H1 (cell line): ENCODE measurements at regions not wholly inside any gene's neighbourhood (a gene's known extent, or its start where the extent isn't known, plus 50 kb on each side); places are given as distances from the start of the nearest gene placed in this dataset.

Source experiments
- CTCF ChIA-PET: fragments of 300-600 bp; sonication (Branson Sonifier 250); formaldehyde crosslinking; loops from one replicate; lab custom pipeline; 2021; ENCODE audit not compliant: partially characterized antibody; lab: Charles Lee
- POLR2A ChIA-PET: fragments of 300-600 bp; sonication (Branson Sonifier 250); formaldehyde crosslinking; loops from one replicate; lab custom pipeline; 2021; ENCODE audit warnings: inconsistent platforms; ENCODE audit not compliant: partially characterized antibody; lab: Charles Lee
- DNase-seq, 2 experiments: peaks; one replicate each; pipeline versions ENCODE4 v3.0.0 to v3.0.0-alpha.2; 2010 to 2022; ENCODE audit warnings: low spot score in 2 of 2, low read depth in 1 of 2, mixed read lengths in 1 of 2
- FAIRE-seq: peaks from 2 replicates; lab custom pipeline; 2011; peaks lifted over from hg19 to GRCh38; lab: Jason Lieb, UNC
- H2AFZ ChIP-seq: 2 replicates; pipeline ENCODE4 v1.8.1; 2012; ENCODE audit warnings: low read length, inconsistent platforms
- H2AK5ac ChIP-seq: 2 replicates; pipeline ENCODE4 v1.6.1; 2013; ENCODE audit warnings: low read depth, low read length
- H2BK120ac ChIP-seq: replicated peaks from 2 replicates; pipeline ENCODE3; 2013; ENCODE audit warnings: low read depth, low read length, inconsistent platforms
- H2BK12ac ChIP-seq: 2 replicates; pipeline ENCODE4 v1.6.1; 2013; ENCODE audit warnings: low read depth, low read length
- H2BK15ac ChIP-seq: 2 replicates; pipeline ENCODE4 v1.6.1; 2013; ENCODE audit warnings: low read length
- H2BK20ac ChIP-seq: 2 replicates; pipeline ENCODE4 v1.6.1; 2013; ENCODE audit warnings: low read length
- H2BK5ac ChIP-seq: 2 replicates; pipeline ENCODE4 v1.6.1; 2013; ENCODE audit warnings: low read depth, low read length
- H3K14ac ChIP-seq: 2 replicates; pipeline ENCODE4 v1.6.1; 2013; ENCODE audit warnings: inconsistent platforms; ENCODE audit not compliant: insufficient read length
- H3K18ac ChIP-seq: 2 replicates; pipeline ENCODE4 v1.6.1; 2013; ENCODE audit warnings: low read length; ENCODE audit errors: extremely low read depth
- H3K23ac ChIP-seq: 2 replicates; pipeline ENCODE4 v1.6.1; 2013; ENCODE audit warnings: inconsistent platforms; ENCODE audit not compliant: insufficient read length
- H3K23me2 ChIP-seq: 2 replicates; pipeline ENCODE4 v1.6.1; 2013; ENCODE audit warnings: low read depth, low read length
- H3K27ac ChIP-seq: 2 replicates; pipeline ENCODE4 v1.6.1; 2011; ENCODE audit warnings: low read depth, low read length, inconsistent platforms
- H3K27me3 ChIP-seq, 4 experiments: replicated peaks in 1 of 4; 1 replicate in 1 of 4; 2 replicates in 3 of 4; pipeline versions ENCODE4 v1.6.1 to v1.8.1; 2011 to 2013; ENCODE audit warnings: low read length in 3 of 4, mild to moderate bottlenecking in 3 of 4, inconsistent platforms in 2 of 4, mixed read lengths in 2 of 4, moderate library complexity in 1 of 4; ENCODE audit not compliant: control insufficient read depth in 3 of 4, insufficient read depth in 3 of 4; ENCODE audit errors: extremely low read depth in 1 of 4
- H3K36me3 ChIP-seq, 4 experiments: 2 replicates each; pipeline versions ENCODE4 v1.6.1 to v1.8.1; 2011 to 2013; ENCODE audit warnings: mild to moderate bottlenecking in 4 of 4, low read length in 3 of 4, moderate library complexity in 2 of 4, control low read depth in 1 of 4, inconsistent platforms in 1 of 4; ENCODE audit not compliant: insufficient read depth in 4 of 4, control insufficient read depth in 2 of 4
- H3K4ac ChIP-seq: replicated peaks from 2 replicates; pipeline ENCODE3; 2013; ENCODE audit warnings: low read length, low read depth, mixed read lengths, inconsistent platforms; ENCODE audit not compliant: insufficient read length
- H3K4me1 ChIP-seq, 4 experiments: replicated peaks in 1 of 4; 1 replicate in 1 of 4; 2 replicates in 3 of 4; pipeline versions ENCODE4 v1.6.1 to v1.8.1; 2011 to 2013; ENCODE audit warnings: low read length in 3 of 4, inconsistent platforms in 2 of 4, mixed read lengths in 1 of 4; ENCODE audit not compliant: insufficient read depth in 4 of 4, control insufficient read depth in 3 of 4
- H3K4me2 ChIP-seq, 2 experiments: 2 replicates each; pipeline versions ENCODE4 v1.6.1 to v1.8.1; 2011 to 2013; ENCODE audit warnings: low read depth in 2 of 2, low read length in 2 of 2, control low read depth in 1 of 2, inconsistent platforms in 1 of 2, mild to moderate bottlenecking in 1 of 2; ENCODE audit not compliant: insufficient read depth in 1 of 2
- H3K4me3 ChIP-seq, 4 experiments: fragments of 200-600, 300-600 bp in 1 of 4; sonication (generic), shearing (Covaris generic), sonication (Bioruptor Twin) in 1 of 4; 2 replicates each; pipeline versions ENCODE4 v1.5.1 to v1.8.1; 2011 to 2016; ENCODE audit warnings: low read length in 4 of 4, low read depth in 3 of 4, control low read depth in 2 of 4, inconsistent platforms in 2 of 4, mild to moderate bottlenecking in 2 of 4, mixed read lengths in 1 of 4, moderate library complexity in 1 of 4; ENCODE audit not compliant: insufficient read depth in 2 of 4; ENCODE audit errors: extremely low read depth in 1 of 4
- H3K56ac ChIP-seq: replicated peaks from 2 replicates; pipeline ENCODE3; 2013; ENCODE audit warnings: low read depth, mild to moderate bottlenecking, mixed read lengths, low read length, inconsistent platforms; ENCODE audit not compliant: insufficient read length
- H3K79me1 ChIP-seq: 2 replicates; pipeline ENCODE4 v1.6.1; 2013; ENCODE audit warnings: low read depth, low read length, control low read depth
- H3K79me2 ChIP-seq, 2 experiments: 2 replicates each; pipeline versions ENCODE4 v1.6.1 to v1.8.1; 2012 to 2013; ENCODE audit warnings: low read length in 2 of 2, mild to moderate bottlenecking in 2 of 2, inconsistent platforms in 1 of 2; ENCODE audit not compliant: insufficient read depth in 2 of 2, control insufficient read depth in 1 of 2
- H3K9ac ChIP-seq, 4 experiments: replicated peaks in 1 of 4; 1 replicate in 1 of 4; 2 replicates in 3 of 4; pipeline versions ENCODE4 v1.6.1 to v1.8.1; 2011 to 2013; ENCODE audit warnings: low read depth in 3 of 4, low read length in 3 of 4, control low read depth in 2 of 4, mild to moderate bottlenecking in 2 of 4, moderate library complexity in 2 of 4, inconsistent platforms in 1 of 4; ENCODE audit errors: extremely low read depth in 1 of 4
- H3K9me3 ChIP-seq, 2 experiments: 2 replicates each; pipeline versions ENCODE4 v1.6.1 to v1.8.1; 2012 to 2013; ENCODE audit warnings: mild to moderate bottlenecking in 2 of 2, moderate library complexity in 2 of 2, control low read depth in 1 of 2, inconsistent platforms in 1 of 2, low read depth in 1 of 2, low read length in 1 of 2, mixed read lengths in 1 of 2; ENCODE audit not compliant: insufficient read depth in 2 of 2
- H4K20me1 ChIP-seq, 2 experiments: replicated peaks in 1 of 2; 2 replicates each; pipeline versions ENCODE3 to v1.8.1; 2011 to 2013; ENCODE audit warnings: inconsistent platforms in 2 of 2, low read length in 2 of 2, mild to moderate bottlenecking in 1 of 2; ENCODE audit not compliant: insufficient read depth in 2 of 2, control insufficient read depth in 1 of 2
- H4K5ac ChIP-seq: 2 replicates; pipeline ENCODE4 v1.6.1; 2013; ENCODE audit warnings: low read length, low read depth, mixed read lengths, inconsistent platforms; ENCODE audit not compliant: insufficient read length
- H4K8ac ChIP-seq: 2 replicates; pipeline ENCODE4 v1.8.0; 2013; ENCODE audit warnings: mild to moderate bottlenecking, moderate library complexity, low read length, inconsistent platforms; ENCODE audit not compliant: insufficient read depth; ENCODE audit errors: extremely low read depth
- H4K91ac ChIP-seq: replicated peaks from 2 replicates; pipeline ENCODE3; 2013; ENCODE audit warnings: low read length, mixed read lengths, inconsistent platforms; ENCODE audit not compliant: insufficient read length
- CEBPB ChIP-seq: IDR thresholded peaks from 2 replicates; pipeline ENCODE4 v1.6.1; 2012; ENCODE audit warnings: low read depth, low read length
- EGR1 ChIP-seq: IDR thresholded peaks from 2 replicates; pipeline ENCODE4 v1.6.1; 2011; ENCODE audit warnings: low read depth, low read length, borderline replicate concordance
- HDAC2 ChIP-seq, 2 experiments: fragments of 300-600 bp in 1 of 2; sonication (generic) in 1 of 2; IDR thresholded peaks; 2 replicates each; pipeline ENCODE4 v1.6.1; 2011 to 2012; ENCODE audit warnings: low read depth in 2 of 2, low read length in 2 of 2, mild to moderate bottlenecking in 2 of 2, moderate library complexity in 2 of 2, borderline replicate concordance in 1 of 2, inconsistent platforms in 1 of 2
- HDAC6 ChIP-seq: IDR thresholded peaks from one replicate; pipeline ENCODE4 v1.7.1; 2012; ENCODE audit warnings: low read depth, mild to moderate bottlenecking, inconsistent platforms, low read length, moderate library complexity
- POLR2AphosphoS5 ChIP-seq: IDR thresholded peaks from 2 replicates; pipeline ENCODE4 v1.6.1; 2011; ENCODE audit warnings: low read depth, low read length
- RNF2 ChIP-seq: fragments of 200-900, 300-1000 bp; sonication (generic); IDR thresholded peaks from 2 replicates; pipeline ENCODE4 v1.7.1; 2016; ENCODE audit warnings: borderline replicate concordance, low read depth, mild to moderate bottlenecking, antibody characterized with exemption, low read length; ENCODE audit not compliant: poor library complexity, severe bottlenecking; ENCODE audit errors: missing control alignments
- RXRA ChIP-seq: IDR thresholded peaks from 2 replicates; pipeline ENCODE4 v1.6.1; 2011; ENCODE audit warnings: low read depth, mild to moderate bottlenecking, low read length, moderate library complexity; ENCODE audit not compliant: insufficient read depth
- SIN3A ChIP-seq, 2 experiments: IDR thresholded peaks in 1 of 2; conservative IDR thresholded peaks in 1 of 2; 2 replicates each; pipeline ENCODE4 v1.6.1; 2011 to 2012; ENCODE audit warnings: low read length in 2 of 2, improper control_type of control experiment in 1 of 2, low read depth in 1 of 2, mild to moderate bottlenecking in 1 of 2
- YY1 ChIP-seq: IDR thresholded peaks from 2 replicates; pipeline ENCODE4 v1.6.1; 2011; ENCODE audit warnings: low read depth, mild to moderate bottlenecking, low read length
- WGBS, 2 experiments: shearing (Covaris generic) in 1 of 2; methylation state at CpG; one replicate each; pipeline versions ENCODE4 v1.1.6 to v1.1.7; 2013 to 2015; ENCODE audit warnings: low lambda C conversion rate in 2 of 2, mixed read lengths in 2 of 2, inconsistent platforms in 1 of 2, low coverage in 1 of 2, missing lambda C conversion rate in 1 of 2; ENCODE audit not compliant: insufficient replicate concordance in 2 of 2, insufficient coverage in 1 of 2, insufficient read length in 1 of 2; ENCODE audit errors: extremely low coverage in 1 of 2, missing lambda C conversion rate in 1 of 2; 5-methylcytosine and 5-hydroxymethylcytosine counted together

DNA sequence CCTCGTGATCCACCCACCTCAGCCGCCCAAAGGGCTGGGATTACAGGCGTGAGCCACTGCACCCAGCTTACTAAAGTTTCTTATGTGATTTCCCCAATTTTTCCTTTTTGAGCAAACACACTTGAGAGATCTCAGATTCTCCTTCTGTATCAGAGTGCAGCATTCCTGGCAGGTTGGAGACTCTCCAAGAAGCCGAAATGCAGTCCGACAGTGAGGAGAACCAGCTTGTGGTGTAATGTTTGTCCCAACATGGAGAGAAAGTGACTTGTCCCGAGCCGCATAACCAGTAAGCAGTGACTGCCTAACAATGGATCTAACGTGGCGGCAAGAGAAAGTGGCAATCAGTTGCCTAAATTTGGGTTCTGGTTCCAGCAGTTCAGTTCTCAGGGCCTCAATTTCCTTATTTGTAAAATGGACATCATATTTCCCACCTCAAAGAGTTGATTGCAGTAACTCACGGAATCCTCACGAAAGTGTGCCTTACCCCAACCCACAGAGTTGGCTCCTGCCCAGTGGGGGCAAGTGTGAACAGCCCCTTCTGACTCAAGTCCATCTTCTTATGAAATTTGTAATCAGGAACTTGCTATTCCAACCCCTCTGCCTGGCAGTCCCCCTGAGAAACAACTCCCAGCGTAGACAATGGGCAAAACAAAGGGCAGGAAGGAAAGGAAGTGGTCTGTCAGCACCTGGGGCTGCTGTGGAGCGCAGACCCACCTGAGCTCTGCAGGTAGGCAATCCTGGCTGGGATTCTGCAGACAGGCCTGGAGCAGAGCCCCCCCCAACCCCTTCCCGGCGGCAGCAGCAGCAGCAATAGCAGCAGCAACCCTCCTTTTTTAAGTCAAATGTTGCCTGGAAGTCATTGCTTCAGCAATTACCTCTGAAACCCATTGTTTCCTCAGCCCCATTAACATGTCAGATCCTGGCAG, 223.6 kb upstream of the POU3F1 start:
- Histone ChIP-seq H3K27ac (peak overlapping the region; percentile 85; the same call in 1 of the 2 replicates), H3K9me3 (no peaks in the 10 kb centered on the region; a peak in 1 of 4 replicates), H3K23ac (no peak overlapping the region), H4K5ac (peak overlapping the region; percentile 7), H3K4me3 (peak overlapping the region in 1 of 4 experiments; percentile 25; a peak in 1 of 8 replicates), H2AK5ac (peak overlapping the region; percentile 29), H3K56ac (peak overlapping the region; percentile 84), H3K4me1 (peaks cover 16 to 40% (median 26%) of the 10 kb centered on the region in 4 experiments), H4K8ac (no peak overlapping the region), H2BK120ac (peak overlapping the region; percentile 91), H2BK12ac (peak overlapping the region; percentile 98), H3K23me2 (no peaks in the 10 kb centered on the region), H3K9ac (peak overlapping the region in 2 of 4 experiments; percentile 35 to 46; a peak in 3 of 7 replicates), H2AFZ (no peak overlapping the region), H3K18ac (peak overlapping the region; percentile 99), H3K79me1 (no peaks in the 10 kb centered on the region), H3K27me3 (no peaks in the 10 kb centered on the region; a peak in 1 of 7 replicates), H3K36me3 (no peaks in the 10 kb centered on the region), H3K4me2 (peak overlapping the region; percentile 32 to 57), H2BK5ac (peak overlapping the region; percentile 99), H3K79me2 (no peaks in the 10 kb centered on the region), H3K4ac (peak overlapping the region; percentile 63), H4K91ac (peak overlapping the region; percentile 81), H4K20me1 (no peaks in the 10 kb centered on the region), H3K14ac (no peak overlapping the region), H2BK20ac (peak overlapping the region; percentile 100), H2BK15ac (peak overlapping the region; percentile 82; the same call in 1 of the 2 replicates)
- WGBS, 2 experiments: 30% methylated on average over 15 of the region's 15 CpGs; no CpG with 5 or more reads in 1 of the 2 experiments
- CTCF ChIA-PET: interaction anchor here (1.2 to 1.7 kb wide), 4 partner anchors 10 to 107 kb away, joined by 3 to 6 read pairs (median 3); no protein-coding TSS in a partner anchor
- peak; percentile 82 for FAIRE-seq
- POLR2A ChIA-PET: interaction anchor here (0.7 to 5.3 kb wide), 7 partner anchors 9 to 162 kb away, joined by 3 to 15 read pairs (median 4); no protein-coding TSS in a partner anchor
- peak; percentile 76 to 85 for DNase-seq
- TF ChIP-seq RXRA: no peak
- TF ChIP-seq EGR1: peak; percentile 56; the same call in 1 of the 2 replicates
- TF ChIP-seq HDAC6: no peak
- TF ChIP-seq YY1: peak; percentile 74
- peak; percentile 39 to 73; a peak in 2 of 4 replicates for TF ChIP-seq SIN3A (conservative IDR thresholded peaks at IDR 0.05 in 1 of 2, IDR thresholded peaks at IDR 0.05 in 1 of 2; ENCODE audit: low read depth in 1 of 2, low read length in 2 of 2)
- TF ChIP-seq CEBPB: peak; percentile 52; the same call in 1 of the 2 replicates
- TF ChIP-seq HDAC2 (IDR thresholded peaks at IDR 0.05; ENCODE audit: borderline replicate concordance in 1 of 2, low read depth in 2 of 2, low read length in 2 of 2): peak in 1 of 2 experiments; percentile 70; a peak in 1 of 4 replicates
- peak; percentile 43; the same call in 1 of the 2 replicates for TF ChIP-seq POLR2AphosphoS5
- no peak for TF ChIP-seq RNF2
